ENCODE measurements at regions not wholly inside any gene's neighbourhood (a gene's known extent, or its start where the extent isn't known, plus 50 kb on each side); places are given as distances from the start of the nearest gene placed in this dataset.

DNA sequence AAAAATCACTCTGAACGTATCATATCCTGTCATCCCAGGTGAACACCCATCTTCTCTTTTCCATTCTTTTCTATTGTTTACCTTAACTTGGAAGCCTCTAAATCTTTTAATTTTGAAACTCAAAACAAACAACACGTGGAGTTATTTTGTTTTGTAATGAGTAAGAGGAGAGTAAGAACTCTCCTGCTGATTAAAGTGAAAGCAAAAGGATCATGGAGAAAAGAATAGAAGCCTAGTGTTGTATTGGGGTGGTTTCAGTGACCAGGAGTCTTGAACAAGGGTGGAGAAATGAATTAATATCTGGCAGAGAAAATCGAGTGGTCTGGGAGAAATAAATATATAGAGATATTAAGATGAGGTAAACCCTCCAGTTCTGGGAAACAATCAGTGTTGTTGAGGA lies 237.4 kb upstream of the UGT8 start:
- in situ Hi-C loops (cut with MboI; ENCODE audit: low sequenced_read_pairs, unreplicated experiment): no loop called here
- no peak for DNase-seq (ENCODE audit: low spot score)
- TF ChIP-seq, protein P1, sequence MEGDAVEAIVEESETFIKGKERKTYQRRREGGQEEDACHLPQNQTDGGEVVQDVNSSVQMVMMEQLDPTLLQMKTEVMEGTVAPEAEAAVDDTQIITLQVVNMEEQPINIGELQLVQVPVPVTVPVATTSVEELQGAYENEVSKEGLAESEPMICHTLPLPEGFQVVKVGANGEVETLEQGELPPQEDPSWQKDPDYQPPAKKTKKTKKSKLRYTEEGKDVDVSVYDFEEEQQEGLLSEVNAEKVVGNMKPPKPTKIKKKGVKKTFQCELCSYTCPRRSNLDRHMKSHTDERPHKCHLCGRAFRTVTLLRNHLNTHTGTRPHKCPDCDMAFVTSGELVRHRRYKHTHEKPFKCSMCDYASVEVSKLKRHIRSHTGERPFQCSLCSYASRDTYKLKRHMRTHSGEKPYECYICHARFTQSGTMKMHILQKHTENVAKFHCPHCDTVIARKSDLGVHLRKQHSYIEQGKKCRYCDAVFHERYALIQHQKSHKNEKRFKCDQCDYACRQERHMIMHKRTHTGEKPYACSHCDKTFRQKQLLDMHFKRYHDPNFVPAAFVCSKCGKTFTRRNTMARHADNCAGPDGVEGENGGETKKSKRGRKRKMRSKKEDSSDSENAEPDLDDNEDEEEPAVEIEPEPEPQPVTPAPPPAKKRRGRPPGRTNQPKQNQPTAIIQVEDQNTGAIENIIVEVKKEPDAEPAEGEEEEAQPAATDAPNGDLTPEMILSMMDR (IDR thresholded peaks at IDR 0.05; ENCODE audit: borderline replicate concordance, control extremely low read depth, extremely low read depth, insufficient read depth, missing control alignments): no peak

DNA sequence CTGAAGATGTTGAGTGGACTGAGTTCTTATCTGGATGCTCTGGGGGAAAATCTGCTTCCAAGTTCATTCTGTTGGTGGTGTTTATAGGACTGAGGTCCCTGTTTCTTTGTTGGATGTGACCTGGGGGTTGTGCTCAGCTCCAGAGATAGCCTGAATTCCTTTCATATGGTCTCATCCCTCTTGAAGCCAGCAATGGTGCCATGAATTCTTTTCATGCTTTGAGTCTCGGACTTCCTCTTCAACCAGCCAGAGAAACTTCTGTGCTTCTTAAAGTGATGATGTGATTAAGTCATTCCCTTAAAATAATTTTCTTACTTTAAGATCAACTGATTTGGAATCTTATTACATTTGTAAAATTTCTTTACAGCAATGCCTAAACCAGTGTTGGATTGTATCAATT lies 233.8 kb upstream of the UGT8 start:
- no peak for DNase-seq (ENCODE audit: low spot score)
- TF ChIP-seq, protein P1 (IDR thresholded peaks at IDR 0.05; ENCODE audit: borderline replicate concordance, control extremely low read depth, extremely low read depth, insufficient read depth, missing control alignments): no peak
- in situ Hi-C loops (cut with MboI; ENCODE audit: low sequenced_read_pairs, unreplicated experiment): no loop called here

DNA sequence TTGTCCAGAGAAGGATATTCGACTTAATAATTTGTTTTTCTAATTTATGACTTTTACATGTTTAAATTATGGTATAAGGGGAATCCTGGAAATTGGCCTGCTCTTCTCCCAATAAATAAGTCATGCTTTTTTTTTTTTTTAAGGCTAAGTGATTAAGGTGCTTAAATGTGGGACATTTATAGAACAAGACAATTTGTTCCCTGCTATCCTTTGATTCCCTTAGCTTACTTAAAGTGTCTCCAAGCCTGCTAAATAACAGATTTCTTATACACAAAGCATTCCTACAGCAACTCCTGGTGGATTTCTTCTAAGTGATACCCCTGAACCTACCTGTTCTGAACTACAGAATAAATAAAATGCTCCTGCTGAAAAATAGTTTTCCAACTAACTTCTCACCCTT lies 233.0 kb upstream of the UGT8 start:
- in situ Hi-C loops (cut with MboI; ENCODE audit: low sequenced_read_pairs, unreplicated experiment): no loop called here
- TF ChIP-seq, protein P1 (IDR thresholded peaks at IDR 0.05; ENCODE audit: borderline replicate concordance, control extremely low read depth, extremely low read depth, insufficient read depth, missing control alignments): no peak
- no peak for DNase-seq (ENCODE audit: low spot score)

DNA sequence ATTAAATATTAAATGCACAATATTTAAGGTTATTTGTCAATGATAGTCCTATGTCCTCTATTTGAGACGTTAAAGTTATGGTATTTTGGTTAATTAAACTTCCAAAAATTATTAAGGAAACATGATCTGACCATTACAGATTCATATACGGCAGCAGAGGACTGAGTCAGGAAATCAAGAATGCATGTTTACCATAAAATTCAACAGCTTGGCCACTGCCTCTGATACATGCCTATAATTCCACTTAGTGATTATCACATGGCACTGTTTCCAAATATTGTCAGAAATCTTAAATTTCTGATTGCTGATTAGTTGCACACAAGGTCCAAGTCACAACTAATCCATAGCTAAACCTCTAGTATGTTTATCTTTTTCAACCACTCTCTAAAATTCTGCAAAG lies 232.2 kb upstream of the UGT8 start:
- in situ Hi-C loops (cut with MboI; ENCODE audit: low sequenced_read_pairs, unreplicated experiment): no loop called here
- DNase-seq (ENCODE audit: low spot score): no peak
- TF ChIP-seq, protein P1 (IDR thresholded peaks at IDR 0.05; ENCODE audit: borderline replicate concordance, control extremely low read depth, extremely low read depth, insufficient read depth, missing control alignments): no peak

GRCh38 chr4:114368751-114369150 lies 229.9 kb upstream of the UGT8 start:
- TF ChIP-seq, protein P1 (IDR thresholded peaks at IDR 0.05; ENCODE audit: borderline replicate concordance, control extremely low read depth, extremely low read depth, insufficient read depth, missing control alignments): no peak
- no peak for DNase-seq (ENCODE audit: low spot score)
- in situ Hi-C loops (cut with MboI; ENCODE audit: low sequenced_read_pairs, unreplicated experiment): no loop called here

- DNase-seq (ENCODE audit: low spot score): no peak
- in situ Hi-C loops (cut with MboI; ENCODE audit: low sequenced_read_pairs, unreplicated experiment): no loop called here
- TF ChIP-seq, protein P1 (IDR thresholded peaks at IDR 0.05; ENCODE audit: borderline replicate concordance, control extremely low read depth, extremely low read depth, insufficient read depth, missing control alignments): no peak
Measured at GRCh38 chr4:114373508-114373907, 225.1 kb upstream of the UGT8 start.

Measured in GM13976 (cell line).